Fibroblast of lung (primary cell): ENCODE measurements at regions not wholly inside any gene's neighbourhood (a gene's known extent, or its start where the extent isn't known, plus 50 kb on each side); places are given as distances from the start of the nearest gene placed in this dataset.

Source experiments
- DNase-seq, 2 donors: peaks; one replicate each; pipeline versions ENCODE4 v3.0.0 to v3.0.0-alpha.2; 2010; ENCODE audit warnings: low read depth in 2 of 2
- H2AFZ ChIP-seq: 2 replicates; pipeline ENCODE4 v1.5.1; 2012; ENCODE audit warnings: low read length, control low read depth, inconsistent platforms
- H3K27ac ChIP-seq: 2 replicates; pipeline ENCODE4 v1.5.1; 2011; ENCODE audit warnings: low read length, control low read depth; ENCODE audit not compliant: insufficient read depth
- H3K27me3 ChIP-seq: 2 replicates; pipeline ENCODE4 v1.5.1; 2011; ENCODE audit warnings: mild to moderate bottlenecking, low read length; ENCODE audit not compliant: control insufficient read depth, insufficient read depth
- H3K36me3 ChIP-seq: 2 replicates; pipeline ENCODE4 v1.5.1; 2011; ENCODE audit warnings: low read length; ENCODE audit not compliant: control insufficient read depth, insufficient read depth
- H3K4me1 ChIP-seq: 2 replicates; pipeline ENCODE4 v1.5.1; 2011; ENCODE audit warnings: low read length; ENCODE audit not compliant: control insufficient read depth, insufficient read depth; ENCODE audit errors: extremely low read depth
- H3K4me2 ChIP-seq: 2 replicates; pipeline ENCODE4 v1.5.1; 2011; ENCODE audit warnings: low read length, control low read depth; ENCODE audit not compliant: insufficient read depth; ENCODE audit errors: extremely low read depth
- H3K4me3 ChIP-seq, 4 experiments: fragments of 200-600 bp in 1 of 4; sonication (generic) in 1 of 4; replicated peaks in 1 of 4; 2 replicates each; pipeline ENCODE4 v1.5.1; 2011 to 2016; ENCODE audit warnings: low read length in 4 of 4, low read depth in 3 of 4, mild to moderate bottlenecking in 3 of 4, control low read depth in 2 of 4, inconsistent platforms in 1 of 4, mixed read lengths in 1 of 4; ENCODE audit not compliant: insufficient read depth in 1 of 4; ENCODE audit errors: control extremely low read depth in 1 of 4
- H3K79me2 ChIP-seq: 2 replicates; pipeline ENCODE4 v1.5.1; 2012; ENCODE audit warnings: mild to moderate bottlenecking, low read length, inconsistent platforms; ENCODE audit not compliant: control insufficient read depth, insufficient read depth
- H3K9ac ChIP-seq: 2 replicates; pipeline ENCODE4 v1.5.1; 2011; ENCODE audit warnings: mild to moderate bottlenecking, low read length, control low read depth; ENCODE audit not compliant: insufficient read depth
- H3K9me3 ChIP-seq: 2 replicates; pipeline ENCODE4 v1.5.1; 2012; ENCODE audit warnings: low read depth, low read length; ENCODE audit not compliant: control insufficient read depth, insufficient read depth
- H4K20me1 ChIP-seq: 2 replicates; pipeline ENCODE4 v1.5.1; 2011; ENCODE audit warnings: low read length; ENCODE audit not compliant: control insufficient read depth, insufficient read depth; ENCODE audit errors: extremely low read depth
- EZH2 ChIP-seq: IDR thresholded peaks from 2 replicates; pipeline ENCODE4 v1.5.1; 2012; ENCODE audit warnings: low read length, control low read depth, mild to moderate bottlenecking; ENCODE audit errors: missing control alignments
- TF ChIP-seq, protein P1 (sequence below), 2 donors: IDR thresholded peaks in 1 of 2; conservative IDR thresholded peaks in 1 of 2; 1 replicate in 1 of 2; 2 replicates in 1 of 2; pipeline ENCODE4 v1.5.1; 2011 to 2012; ENCODE audit warnings: low read length in 2 of 2, control low read depth in 1 of 2, inconsistent platforms in 1 of 2, low read depth in 1 of 2, mild to moderate bottlenecking in 1 of 2

DNA sequence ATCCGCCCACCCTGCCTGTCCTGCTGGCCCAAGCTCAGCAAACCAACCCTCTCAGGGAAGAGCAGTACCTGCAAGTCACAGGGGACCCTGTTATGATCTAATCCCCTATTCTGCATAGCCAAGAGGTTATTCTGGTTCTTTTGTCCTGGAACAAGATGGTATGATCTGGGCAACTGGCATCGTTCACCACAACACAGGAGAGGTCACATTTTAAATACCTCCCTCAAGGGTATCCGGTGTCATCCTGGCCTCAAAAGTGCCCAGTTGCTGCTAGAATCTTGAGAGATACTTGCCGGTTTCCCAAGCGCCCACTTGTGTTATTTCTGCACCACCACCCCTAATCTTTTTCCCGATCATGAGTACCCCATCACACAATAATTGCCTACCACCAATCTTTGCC lies 497.5 kb downstream of the BCOR start:
- H3K27ac ChIP-seq, result no peak overlapping the region
- no peaks in the 10 kb centered on the region for H3K9me3 ChIP-seq
- TF ChIP-seq EZH2, result no peak
- TF ChIP-seq, protein P1, sequence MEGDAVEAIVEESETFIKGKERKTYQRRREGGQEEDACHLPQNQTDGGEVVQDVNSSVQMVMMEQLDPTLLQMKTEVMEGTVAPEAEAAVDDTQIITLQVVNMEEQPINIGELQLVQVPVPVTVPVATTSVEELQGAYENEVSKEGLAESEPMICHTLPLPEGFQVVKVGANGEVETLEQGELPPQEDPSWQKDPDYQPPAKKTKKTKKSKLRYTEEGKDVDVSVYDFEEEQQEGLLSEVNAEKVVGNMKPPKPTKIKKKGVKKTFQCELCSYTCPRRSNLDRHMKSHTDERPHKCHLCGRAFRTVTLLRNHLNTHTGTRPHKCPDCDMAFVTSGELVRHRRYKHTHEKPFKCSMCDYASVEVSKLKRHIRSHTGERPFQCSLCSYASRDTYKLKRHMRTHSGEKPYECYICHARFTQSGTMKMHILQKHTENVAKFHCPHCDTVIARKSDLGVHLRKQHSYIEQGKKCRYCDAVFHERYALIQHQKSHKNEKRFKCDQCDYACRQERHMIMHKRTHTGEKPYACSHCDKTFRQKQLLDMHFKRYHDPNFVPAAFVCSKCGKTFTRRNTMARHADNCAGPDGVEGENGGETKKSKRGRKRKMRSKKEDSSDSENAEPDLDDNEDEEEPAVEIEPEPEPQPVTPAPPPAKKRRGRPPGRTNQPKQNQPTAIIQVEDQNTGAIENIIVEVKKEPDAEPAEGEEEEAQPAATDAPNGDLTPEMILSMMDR (conservative IDR thresholded peaks at IDR 0.05 in 1 of 2, IDR thresholded peaks at IDR 0.05 in 1 of 2; ENCODE audit: low read depth in 1 of 2, low read length in 2 of 2), result no peak
- H4K20me1 ChIP-seq, result no peaks in the 10 kb centered on the region
- H3K79me2 ChIP-seq, result no peaks in the 10 kb centered on the region
- no peak overlapping the region for H3K4me2 ChIP-seq
- peaks cover 2% of the 10 kb centered on the region for H3K27me3 ChIP-seq
- no peak for DNase-seq
- H3K9ac ChIP-seq, result no peak overlapping the region
- no peaks in the 10 kb centered on the region for H3K36me3 ChIP-seq
- no peak overlapping the region for H2AFZ ChIP-seq
- H3K4me1 ChIP-seq, result no peaks in the 10 kb centered on the region
- no peak overlapping the region for H3K4me3 ChIP-seq

DNA sequence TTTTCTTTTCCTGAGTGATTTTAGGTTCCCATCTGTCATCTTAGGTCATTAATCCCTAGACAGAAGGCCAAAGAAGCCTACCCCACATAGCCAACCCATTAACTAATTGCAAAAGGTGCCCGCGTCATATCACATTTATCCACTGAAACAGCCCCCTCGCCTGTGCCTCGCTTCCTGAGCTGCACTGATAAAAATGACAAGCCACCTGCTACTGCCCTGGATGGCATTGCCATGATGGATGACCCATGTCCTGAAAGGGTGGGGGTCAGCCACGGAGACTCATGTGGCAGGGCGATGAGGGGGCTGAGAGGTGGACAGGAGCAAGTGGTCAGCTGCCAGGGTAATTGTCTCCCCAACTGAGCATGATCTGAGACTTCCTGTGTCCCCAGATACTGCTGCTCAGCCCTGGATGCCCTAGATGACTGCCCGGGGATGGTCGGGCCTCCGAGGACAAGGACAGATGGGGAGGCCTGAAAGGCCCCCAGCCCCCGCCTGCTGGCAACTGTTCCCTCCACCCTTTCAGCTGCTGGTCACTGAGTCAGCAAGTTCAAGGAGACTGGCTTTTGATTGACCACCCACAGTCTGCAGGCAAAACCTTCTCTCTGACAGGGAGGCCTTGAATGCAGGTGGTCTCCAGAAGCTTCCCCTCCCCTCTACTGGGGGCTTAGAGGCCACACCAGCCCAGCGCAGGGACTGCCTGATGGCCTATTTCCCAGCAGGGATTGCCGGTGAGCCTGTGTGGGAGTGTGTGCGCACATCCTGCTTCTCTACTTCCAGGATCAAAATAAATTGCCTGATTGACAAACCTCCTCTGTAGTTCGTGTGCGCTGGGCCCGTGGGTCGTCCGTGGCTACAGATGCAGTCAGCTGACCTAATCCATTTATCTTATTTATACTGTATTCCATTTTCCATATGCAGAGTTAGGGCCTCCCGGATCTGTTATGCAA lies 496.3 kb downstream of the BCOR start:
- Histone ChIP-seq H3K9me3 (no peaks in the 10 kb centered on the region), H3K27me3 (peaks cover 2% of the 10 kb centered on the region), H3K4me2 (no peak overlapping the region), H2AFZ (no peak overlapping the region), H3K36me3 (no peaks in the 10 kb centered on the region), H3K27ac (no peak overlapping the region), H3K9ac (no peak overlapping the region), H3K4me1 (no peaks in the 10 kb centered on the region), H3K79me2 (no peaks in the 10 kb centered on the region), H4K20me1 (no peaks in the 10 kb centered on the region), H3K4me3 (no peak overlapping the region)
- no peak for TF ChIP-seq EZH2
- TF ChIP-seq, protein P1 (conservative IDR thresholded peaks at IDR 0.05 in 1 of 2, IDR thresholded peaks at IDR 0.05 in 1 of 2; ENCODE audit: low read depth in 1 of 2, low read length in 2 of 2), result no peak
- DNase-seq, result no peak

DNA sequence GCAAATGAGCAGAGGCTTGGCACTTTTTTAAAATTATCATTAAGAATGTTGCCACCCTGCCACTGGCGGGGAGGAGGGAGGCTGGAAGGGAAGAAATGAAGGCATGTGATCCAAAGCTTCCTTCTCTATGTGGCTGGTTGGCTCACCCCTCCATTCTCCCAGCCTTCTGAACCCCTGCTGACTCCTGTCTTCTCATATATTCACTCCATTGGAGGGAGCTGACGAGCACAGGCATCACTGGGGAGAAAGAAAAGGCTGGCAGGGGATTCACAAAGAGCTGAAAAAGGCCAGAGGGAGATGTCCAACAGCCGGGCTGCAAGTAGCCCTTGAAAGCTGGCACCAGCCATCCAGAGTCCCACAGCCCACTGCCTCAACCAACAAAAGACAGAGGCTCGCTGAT lies 495.6 kb downstream of the BCOR start:
- H3K4me1 ChIP-seq, result no peaks in the 10 kb centered on the region
- no peak for TF ChIP-seq EZH2
- TF ChIP-seq, protein P1 (conservative IDR thresholded peaks at IDR 0.05 in 1 of 2, IDR thresholded peaks at IDR 0.05 in 1 of 2; ENCODE audit: low read depth in 1 of 2, low read length in 2 of 2), result no peak
- no peak overlapping the region for H3K4me2 ChIP-seq
- no peaks in the 10 kb centered on the region for H3K36me3 ChIP-seq
- no peak overlapping the region for H3K27ac ChIP-seq
- peaks cover 2% of the 10 kb centered on the region for H3K27me3 ChIP-seq
- H3K4me3 ChIP-seq, result no peak overlapping the region
- H2AFZ ChIP-seq, result no peak overlapping the region
- no peaks in the 10 kb centered on the region for H3K9me3 ChIP-seq
- H3K9ac ChIP-seq, result no peak overlapping the region
- H4K20me1 ChIP-seq, result no peaks in the 10 kb centered on the region
- no peak for DNase-seq
- no peaks in the 10 kb centered on the region for H3K79me2 ChIP-seq
